ENCODE measurements at regions not wholly inside any gene's neighbourhood (a gene's known extent, or its start where the extent isn't known, plus 50 kb on each side); places are given as distances from the start of the nearest gene placed in this dataset.
A peak's percentile ranks its signal among the peaks of the same experiment; 100 is the strongest.

- in situ Hi-C loops (cut with MboI; ENCODE audit: low pct_unique_long_range_greater_than_20kb in 2 of 9, low sequenced_read_pairs in 9 of 9, unreplicated experiment in 9 of 9): loop anchor here in 2 of 9 experiments (25.0 kb wide), 3 partner anchors 368 to 544 kb away; no protein-coding TSS in a partner anchor
- Histone ChIP-seq H3K27ac (no peak overlapping the region), H3K4me3 (no peak overlapping the region), H3K4me1 (replicated peaks in 1 of 2) (peaks cover 10 to 15% of the 10 kb centered on the region in 2 donors)
- 39 to 100% (median 74%) methylated on average over 1 to 3 of the region's 3 CpGs; no CpG with 5 or more reads in 2 of the 10 experiments for WGBS, 10 experiments
- ATAC-seq (replicated peaks in 6 of 8): no peak
Observed at GRCh38 chr6:168968801-168969200, 284.8 kb downstream of the THBS2 start.

GRCh38 chr6:168968228-168968627, 285.4 kb downstream of the THBS2 start:
- H3K4me1 ChIP-seq (replicated peaks in 1 of 2): peaks cover 10 to 15% of the 10 kb centered on the region in 2 donors
- 0 to 79% (median 16%) methylated on average over 1 to 10 of the region's 10 CpGs for WGBS, 10 experiments
- in situ Hi-C loops (cut with MboI; ENCODE audit: low pct_unique_long_range_greater_than_20kb in 2 of 9, low sequenced_read_pairs in 9 of 9, unreplicated experiment in 9 of 9): loop anchor here in 2 of 9 experiments (25.0 kb wide), 3 partner anchors 369 to 544 kb away; no protein-coding TSS in a partner anchor
- H3K4me3 ChIP-seq: no peak overlapping the region
- H3K27ac ChIP-seq: no peak overlapping the region
- peak; percentile 95 to 100 (median 99) for ATAC-seq (replicated peaks in 6 of 8)

DNA sequence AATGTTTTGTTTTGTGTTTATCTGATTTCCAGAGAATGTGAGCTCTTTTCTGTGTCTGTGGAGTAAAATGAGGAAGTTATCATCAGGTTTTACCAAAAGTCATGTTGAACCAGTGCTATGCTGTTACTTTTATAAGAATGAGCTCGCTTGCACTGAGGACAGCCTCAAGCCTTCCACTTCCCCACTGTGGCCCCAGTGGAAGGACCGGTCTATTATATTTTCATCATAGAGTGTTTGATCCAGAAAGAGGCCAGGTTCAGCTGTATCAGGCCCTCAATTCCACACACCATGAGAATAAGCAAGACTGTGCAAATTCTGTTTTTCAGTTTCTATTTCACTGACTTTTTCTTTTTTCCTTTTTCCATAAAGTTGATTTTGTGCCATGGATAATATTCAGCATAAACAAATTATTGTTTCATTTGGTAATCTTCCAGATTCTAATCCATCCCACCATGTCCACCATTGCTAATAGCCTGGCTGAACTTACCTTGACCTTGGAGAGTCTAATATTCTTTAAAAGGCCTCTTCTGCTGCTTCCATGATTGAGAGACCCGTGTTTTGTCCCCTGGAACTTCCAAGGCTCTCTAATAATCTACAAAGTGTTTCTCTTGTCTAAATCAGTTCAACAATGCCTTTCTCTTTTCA, 286.2 kb downstream of the THBS2 start:
- in situ Hi-C loops (cut with MboI; ENCODE audit: low pct_unique_long_range_greater_than_20kb in 2 of 9, low sequenced_read_pairs in 9 of 9, unreplicated experiment in 9 of 9): loop anchor here in 2 of 9 experiments (25.0 kb wide), 3 partner anchors 370 to 545 kb away; no protein-coding TSS in a partner anchor
- H3K27ac ChIP-seq: no peak overlapping the region
- 46 to 100% (median 62%) methylated on average over 1 to 3 of the region's 3 CpGs; no CpG with 5 or more reads in 1 of the 10 experiments for WGBS, 10 experiments
- peak in 1 of 8 experiments; percentile 10 for ATAC-seq (replicated peaks in 6 of 8)
- peaks cover 10 to 15% of the 10 kb centered on the region in 2 donors for H3K4me1 ChIP-seq (replicated peaks in 1 of 2)
- H3K4me3 ChIP-seq: no peak overlapping the region

- in situ Hi-C loops (cut with MboI; ENCODE audit: low pct_unique_long_range_greater_than_20kb in 2 of 9, low sequenced_read_pairs in 9 of 9, unreplicated experiment in 9 of 9): loop anchor here in 2 of 9 experiments (25.0 kb wide), 3 partner anchors 373 to 548 kb away; no protein-coding TSS in a partner anchor
- 0 to 95% (median 83%) methylated on average over 2 to 9 of the region's 14 CpGs for WGBS, 10 experiments
- Histone ChIP-seq H3K4me1 (replicated peaks in 1 of 2) (peaks cover 10 to 15% of the 10 kb centered on the region in 2 donors), H3K27ac (no peak overlapping the region), H3K4me3 (no peak overlapping the region)
- no peak for ATAC-seq (replicated peaks in 6 of 8)
Observed at GRCh38 chr6:168964138-168964835, 289.4 kb downstream of the THBS2 start.

GRCh38 chr6:168962886-168963285, 290.8 kb downstream of the THBS2 start:
- in situ Hi-C loops (cut with MboI; ENCODE audit: low pct_unique_long_range_greater_than_20kb in 2 of 9, low sequenced_read_pairs in 9 of 9, unreplicated experiment in 9 of 9): loop anchor here in 2 of 9 experiments (25.0 kb wide), 3 partner anchors 374 to 549 kb away; no protein-coding TSS in a partner anchor
- Histone ChIP-seq H3K4me1 (replicated peaks in 1 of 2) (peaks cover 5 to 7% of the 10 kb centered on the region in 2 donors), H3K27ac (no peak overlapping the region), H3K4me3 (no peak overlapping the region)
- WGBS, 10 experiments: 18 to 100% (median 80%) methylated on average over 1 to 13 of the region's 14 CpGs; no CpG with 5 or more reads in 1 of the 10 experiments
- ATAC-seq (replicated peaks in 6 of 8): peak in 2 of 8 experiments; percentile 29 to 59

- in situ Hi-C loops (cut with MboI; ENCODE audit: low pct_unique_long_range_greater_than_20kb in 2 of 9, low sequenced_read_pairs in 9 of 9, unreplicated experiment in 9 of 9): loop anchor here in 2 of 9 experiments (25.0 kb wide), 3 partner anchors 376 to 551 kb away; no protein-coding TSS in a partner anchor
- Histone ChIP-seq H3K27ac (no peak overlapping the region), H3K4me3 (no peak overlapping the region), H3K4me1 (replicated peaks in 1 of 2) (peaks cover 0 to 3% of the 10 kb centered on the region in 2 donors)
- ATAC-seq (replicated peaks in 6 of 8): no peak
- 75 to 100% (median 94%) methylated on average over 1 to 13 of the region's 13 CpGs; no CpG with 5 or more reads in 1 of the 10 experiments for WGBS, 10 experiments
Observed at GRCh38 chr6:168961264-168961656, 292.4 kb downstream of the THBS2 start.

DNA sequence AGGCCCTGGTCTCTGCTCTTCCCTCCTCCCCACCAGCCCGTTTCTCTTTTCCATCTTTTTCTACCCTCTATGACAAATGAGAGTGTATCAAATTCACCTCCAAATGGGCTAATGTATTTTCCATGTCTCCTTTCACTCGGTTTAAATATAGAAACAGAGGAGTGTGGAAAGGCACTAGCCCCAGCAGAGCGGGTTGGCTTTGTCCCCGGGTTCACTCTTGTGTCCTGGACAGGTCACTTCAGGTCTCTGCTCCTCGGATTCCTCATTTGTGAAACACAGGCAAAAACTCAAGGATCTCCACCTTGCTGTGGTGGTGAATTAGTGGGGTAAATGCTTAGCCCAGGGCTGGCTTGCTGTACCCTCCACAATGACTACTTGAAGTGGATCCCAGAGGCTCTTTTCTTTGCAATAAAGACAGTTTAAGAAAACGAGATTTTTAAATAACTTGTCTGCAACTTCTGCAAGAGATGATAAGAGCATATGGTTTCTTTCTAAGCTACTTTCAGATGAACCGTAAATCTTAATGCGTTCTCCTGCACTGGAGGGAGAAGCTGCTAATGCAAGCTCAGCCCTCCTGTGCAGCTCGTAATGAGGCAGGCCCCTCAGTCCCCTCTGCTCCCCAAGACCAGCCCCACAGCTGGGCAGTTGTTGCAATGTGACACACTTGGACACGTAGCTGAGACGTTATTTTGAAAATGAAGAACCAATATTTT, 292.9 kb downstream of the THBS2 start:
- in situ Hi-C loops (cut with MboI; ENCODE audit: low pct_unique_long_range_greater_than_20kb in 2 of 9, low sequenced_read_pairs in 9 of 9, unreplicated experiment in 9 of 9): loop anchor here in 2 of 9 experiments (25.0 kb wide), 3 partner anchors 377 to 552 kb away; no protein-coding TSS in a partner anchor
- Histone ChIP-seq H3K4me3 (no peak overlapping the region), H3K4me1 (replicated peaks in 1 of 2) (peaks cover 0 to 3% of the 10 kb centered on the region in 2 donors), H3K27ac (no peak overlapping the region)
- 25 to 93% (median 61%) methylated on average over 2 to 11 of the region's 11 CpGs for WGBS, 10 experiments
- ATAC-seq (replicated peaks in 6 of 8): no peak

DNA sequence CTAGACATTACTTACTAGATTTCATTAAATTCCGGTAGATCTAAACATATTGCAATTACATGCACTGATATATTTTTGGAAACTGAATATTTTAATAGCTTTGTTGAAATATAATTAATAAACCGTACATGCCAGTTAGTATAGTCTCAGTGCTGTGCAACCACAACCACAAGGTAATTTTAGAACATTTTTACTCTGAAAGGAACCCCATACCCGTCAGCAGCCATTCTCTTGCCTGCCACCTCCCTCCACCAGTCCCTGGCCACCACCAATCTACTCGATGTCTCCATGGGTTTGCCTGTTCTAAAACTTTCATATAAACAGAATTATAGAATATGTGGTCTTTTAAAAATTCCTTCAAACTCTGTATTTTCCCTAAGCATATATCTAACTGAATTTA, 293.9 kb downstream of the THBS2 start:
- WGBS, 10 experiments: 56 to 100% (median 80%) methylated on average over 1 to 4 of the region's 4 CpGs
- in situ Hi-C loops (cut with MboI; ENCODE audit: low pct_unique_long_range_greater_than_20kb in 2 of 9, low sequenced_read_pairs in 9 of 9, unreplicated experiment in 9 of 9): loop anchor here in 2 of 9 experiments (25.0 kb wide), 3 partner anchors 378 to 553 kb away; no protein-coding TSS in a partner anchor
- ATAC-seq (replicated peaks in 6 of 8): no peak

GRCh38 chr6:168956884-168957730, 296.5 kb downstream of the THBS2 start:
- WGBS, 10 experiments: 0 to 90% (median 63%) methylated on average over 1 to 5 of the region's 6 CpGs; no CpG with 5 or more reads in 1 of the 10 experiments
- H3K27ac ChIP-seq: peak overlapping the region in 1 of 2 donors; percentile 1
- in situ Hi-C loops (cut with MboI; ENCODE audit: low pct_unique_long_range_greater_than_20kb in 2 of 9, low sequenced_read_pairs in 9 of 9, unreplicated experiment in 9 of 9): loop anchor here in 2 of 9 experiments (25.0 kb wide), 3 partner anchors 380 to 555 kb away; no protein-coding TSS in a partner anchor
- peaks cover 0 to 3% of the 10 kb centered on the region in 2 donors for H3K4me1 ChIP-seq (replicated peaks in 1 of 2)
- no peak overlapping the region for H3K4me3 ChIP-seq
- ATAC-seq (replicated peaks in 6 of 8): peak; percentile 97 to 100 (median 98)

More for the DNA sequence above, 293.9 kb downstream of the THBS2 start:
- Histone ChIP-seq H3K4me3 (no peak overlapping the region), H3K4me1 (replicated peaks in 1 of 2) (peaks cover 0 to 3% of the 10 kb centered on the region in 2 donors), H3K27ac (no peak overlapping the region)

DNA sequence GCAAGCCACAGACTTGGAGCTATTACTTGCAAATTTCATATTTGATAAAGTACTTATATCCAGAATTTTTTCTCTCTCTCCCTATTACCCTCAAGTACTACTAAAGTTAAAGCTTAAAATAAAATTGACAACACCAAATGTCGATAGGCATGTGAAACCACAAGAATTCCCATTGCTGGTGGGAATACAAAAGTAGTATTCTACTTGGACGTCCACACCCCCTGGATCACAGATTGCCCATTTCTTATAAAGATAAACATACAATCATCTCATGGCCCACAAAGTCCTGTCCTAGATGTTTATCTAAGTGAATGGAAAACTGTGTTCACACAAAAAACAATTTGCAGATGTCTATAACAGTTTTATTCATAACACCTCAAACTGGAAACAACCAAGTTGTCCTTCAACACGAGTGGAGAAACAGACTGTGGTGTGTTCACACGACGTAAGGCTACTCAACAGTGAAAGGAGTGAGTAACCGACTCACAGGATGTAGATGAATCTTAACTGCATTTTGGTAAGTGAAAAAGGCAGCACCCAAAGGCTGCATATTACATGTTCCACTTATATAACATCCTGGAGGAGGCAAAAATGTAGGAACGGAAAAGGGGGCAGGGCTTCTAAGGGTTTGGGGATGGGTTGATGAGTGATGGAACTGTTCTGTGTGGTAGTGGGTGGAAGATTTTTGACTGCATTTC, 297.4 kb downstream of the THBS2 start:
- peaks cover 0 to 3% of the 10 kb centered on the region in 2 donors for H3K4me1 ChIP-seq (replicated peaks in 1 of 2)
- in situ Hi-C loops (cut with MboI; ENCODE audit: low pct_unique_long_range_greater_than_20kb in 2 of 9, low sequenced_read_pairs in 9 of 9, unreplicated experiment in 9 of 9): loop anchor here in 2 of 9 experiments (25.0 kb wide), 3 partner anchors 381 to 556 kb away; no protein-coding TSS in a partner anchor
- ATAC-seq (replicated peaks in 6 of 8): peak; percentile 17 to 49 (median 29)
- no peak overlapping the region for H3K27ac ChIP-seq
- H3K4me3 ChIP-seq: no peak overlapping the region
- WGBS, 10 experiments: 19 to 88% (median 68%) methylated on average over 1 to 7 of the region's 7 CpGs

GRCh38 chr6:168953461-168953860, 300.2 kb downstream of the THBS2 start:
- no peak for ATAC-seq (replicated peaks in 6 of 8)
- 60 to 100% (median 86%) methylated on average over 1 to 6 of the region's 6 CpGs for WGBS, 10 experiments
- H3K4me3 ChIP-seq: no peak overlapping the region
- peaks cover 7 to 20% of the 10 kb centered on the region in 2 donors for H3K4me1 ChIP-seq (replicated peaks in 1 of 2)
- in situ Hi-C loops (cut with MboI; ENCODE audit: low pct_unique_long_range_greater_than_20kb in 2 of 9, low sequenced_read_pairs in 9 of 9, unreplicated experiment in 9 of 9): loop anchor here in 2 of 9 experiments (25.0 kb wide), 3 partner anchors 384 to 559 kb away; no protein-coding TSS in a partner anchor
- no peak overlapping the region for H3K27ac ChIP-seq

Data from motor neuron (in vitro differentiated cells).